GM21576 (cell line): ENCODE measurements at regions not wholly inside any gene's neighbourhood (a gene's known extent, or its start where the extent isn't known, plus 50 kb on each side); places are given as distances from the start of the nearest gene placed in this dataset.

Experiments
- ATAC-seq: cut with Tn5 transposase; IDR thresholded peaks from one replicate; pipeline ENCODE4 v1.9.1; 2021; ENCODE audit warnings: mild to moderate bottlenecking, moderate library complexity; ENCODE audit not compliant: unreplicated experiment

GRCh38 chr3:102599819-102600576 is 165.2 kb downstream of the ZPLD1 start:
- ATAC-seq = no peak

GRCh38 chr3:102605153-102605552 is 170.3 kb downstream of the ZPLD1 start:
- ATAC-seq = no peak

GRCh38 chr3:102608875-102609274 is 174.1 kb downstream of the ZPLD1 start:
- ATAC-seq = no peak

- no peak for ATAC-seq
Observed at GRCh38 chr3:102614021-102614569, 179.3 kb downstream of the ZPLD1 start.

- ATAC-seq = no peak
Observed at GRCh38 chr3:102614585-102614984, 179.8 kb downstream of the ZPLD1 start.

GRCh38 chr3:102617381-102617780 is 182.6 kb downstream of the ZPLD1 start:
- no peak for ATAC-seq

- no peak for ATAC-seq
Observed at GRCh38 chr3:102619361-102619760, 184.5 kb downstream of the ZPLD1 start.

- ATAC-seq = no peak
Observed at GRCh38 chr3:102629943-102630342, 195.1 kb downstream of the ZPLD1 start.

- ATAC-seq = no peak
Observed at GRCh38 chr3:102630531-102630930, 195.7 kb downstream of the ZPLD1 start.

GRCh38 chr3:102643546-102643945 is 208.7 kb downstream of the ZPLD1 start:
- no peak for ATAC-seq

GRCh38 chr3:102646557-102646956 is 211.7 kb downstream of the ZPLD1 start:
- ATAC-seq = no peak

- no peak for ATAC-seq
Observed at GRCh38 chr3:102660653-102661052, 225.8 kb downstream of the ZPLD1 start.

GRCh38 chr3:102661707-102662497 is 227.1 kb downstream of the ZPLD1 start:
- ATAC-seq = no peak

GRCh38 chr3:102662498-102662772 is 227.6 kb downstream of the ZPLD1 start:
- no peak for ATAC-seq

- ATAC-seq = no peak
Observed at GRCh38 chr3:102664126-102664525, 229.3 kb downstream of the ZPLD1 start.

- no peak for ATAC-seq
Observed at GRCh38 chr3:102665183-102665582, 230.4 kb downstream of the ZPLD1 start.

GRCh38 chr3:102668247-102668646 is 233.4 kb downstream of the ZPLD1 start:
- ATAC-seq = no peak

- no peak for ATAC-seq
Observed at GRCh38 chr3:102670986-102671385, 236.2 kb downstream of the ZPLD1 start.

- no peak for ATAC-seq
Observed at GRCh38 chr3:102672305-102672704, 237.5 kb downstream of the ZPLD1 start.

- ATAC-seq = peak; percentile 89
Observed at GRCh38 chr3:102673271-102674115, 238.7 kb downstream of the ZPLD1 start.

GRCh38 chr3:102674284-102674683 is 239.5 kb downstream of the ZPLD1 start:
- no peak for ATAC-seq
